ENCODE measurements at regions not wholly inside any gene's neighbourhood (a gene's known extent, or its start where the extent isn't known, plus 50 kb on each side); places are given as distances from the start of the nearest gene placed in this dataset.

- no peak for TF ChIP-seq CTCF (IDR thresholded peaks at IDR 0.05)
- TF ChIP-seq POLR2AphosphoS5 (IDR thresholded peaks at IDR 0.05) = no peak
- TF ChIP-seq POLR2A (IDR thresholded peaks at IDR 0.05) = no peak
- TF ChIP-seq EP300 (IDR thresholded peaks at IDR 0.05; ENCODE audit: low read depth) = no peak
Measured at GRCh38 chr7:36011588-36011965, 141.5 kb upstream of the EEPD1 start.
